HL-60 (cell line): ENCODE measurements at regions not wholly inside any gene's neighbourhood (a gene's known extent, or its start where the extent isn't known, plus 50 kb on each side); places are given as distances from the start of the nearest gene placed in this dataset.

Experiments
- POLR2AphosphoS5 ChIP-seq: IDR thresholded peaks from 2 replicates; pipeline ENCODE4 v1.6.1; 2012; ENCODE audit warnings: low read depth
- TF ChIP-seq, protein P1 (sequence below): IDR thresholded peaks from one replicate; pipeline ENCODE4 v1.5.1; 2011; ENCODE audit warnings: low read length, control low read depth, inconsistent platforms; ENCODE audit not compliant: insufficient read depth

DNA sequence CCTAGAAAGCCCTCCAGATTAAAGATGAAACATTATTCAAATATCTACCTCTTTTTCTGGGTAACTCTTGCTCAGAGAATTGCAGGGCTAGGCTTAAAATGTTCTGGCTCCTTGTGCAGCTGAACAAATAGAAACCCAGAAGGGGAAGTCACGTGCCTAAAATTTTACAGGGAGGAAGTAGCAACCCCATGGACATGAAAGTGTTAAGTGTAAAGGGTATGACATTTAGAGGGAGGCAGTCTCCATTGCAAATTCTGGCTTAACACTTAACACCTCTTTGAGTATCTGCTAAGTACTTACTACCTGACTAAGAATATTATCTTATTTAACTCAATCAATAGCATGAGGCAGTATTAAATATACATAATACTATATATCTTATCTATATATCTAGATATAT lies 376.1 kb upstream of the ERCC4 start:
- TF ChIP-seq, protein P1, sequence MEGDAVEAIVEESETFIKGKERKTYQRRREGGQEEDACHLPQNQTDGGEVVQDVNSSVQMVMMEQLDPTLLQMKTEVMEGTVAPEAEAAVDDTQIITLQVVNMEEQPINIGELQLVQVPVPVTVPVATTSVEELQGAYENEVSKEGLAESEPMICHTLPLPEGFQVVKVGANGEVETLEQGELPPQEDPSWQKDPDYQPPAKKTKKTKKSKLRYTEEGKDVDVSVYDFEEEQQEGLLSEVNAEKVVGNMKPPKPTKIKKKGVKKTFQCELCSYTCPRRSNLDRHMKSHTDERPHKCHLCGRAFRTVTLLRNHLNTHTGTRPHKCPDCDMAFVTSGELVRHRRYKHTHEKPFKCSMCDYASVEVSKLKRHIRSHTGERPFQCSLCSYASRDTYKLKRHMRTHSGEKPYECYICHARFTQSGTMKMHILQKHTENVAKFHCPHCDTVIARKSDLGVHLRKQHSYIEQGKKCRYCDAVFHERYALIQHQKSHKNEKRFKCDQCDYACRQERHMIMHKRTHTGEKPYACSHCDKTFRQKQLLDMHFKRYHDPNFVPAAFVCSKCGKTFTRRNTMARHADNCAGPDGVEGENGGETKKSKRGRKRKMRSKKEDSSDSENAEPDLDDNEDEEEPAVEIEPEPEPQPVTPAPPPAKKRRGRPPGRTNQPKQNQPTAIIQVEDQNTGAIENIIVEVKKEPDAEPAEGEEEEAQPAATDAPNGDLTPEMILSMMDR = no peak
- no peak for TF ChIP-seq POLR2AphosphoS5
